ENCODE measurements at regions not wholly inside any gene's neighbourhood (a gene's known extent, or its start where the extent isn't known, plus 50 kb on each side); places are given as distances from the start of the nearest gene placed in this dataset.

- CTCF ChIA-PET: no interaction called here
- H3K9me3 Mint-ChIP-seq (ENCODE audit: low read depth): no peaks in the 10 kb centered on the region
- H3K27me3 Mint-ChIP-seq: peaks cover 45% of the 10 kb centered on the region
- DNase-seq (no peak), ATAC-seq (no peak)
- no peak overlapping the region for H3K27ac Mint-ChIP-seq
- no peak overlapping the region for H3K4me3 Mint-ChIP-seq
- peaks cover 18% of the 10 kb centered on the region for H3K4me1 Mint-ChIP-seq
- H3K36me3 Mint-ChIP-seq: no peaks in the 10 kb centered on the region
Measured at GRCh38 chr6:167697316-167697715, 129.4 kb upstream of the AFDN start.

- H3K27me3 Mint-ChIP-seq: peaks cover 45% of the 10 kb centered on the region
- no peak overlapping the region for H3K27ac Mint-ChIP-seq
Measured at GRCh38 chr6:167698540-167698939, 128.2 kb upstream of the AFDN start.

GRCh38 chr6:167699141-167699931 is 127.4 kb upstream of the AFDN start:
- peaks cover 18% of the 10 kb centered on the region for H3K4me1 Mint-ChIP-seq
- H3K27ac Mint-ChIP-seq: peak overlapping the region; percentile 86
- no peaks in the 10 kb centered on the region for H3K9me3 Mint-ChIP-seq (ENCODE audit: low read depth)
- ATAC-seq (peak; percentile 89), DNase-seq (peak; percentile 75)
- H3K27me3 Mint-ChIP-seq: peaks cover 37% of the 10 kb centered on the region
- H3K4me3 Mint-ChIP-seq: peak overlapping the region; percentile 41
- H3K36me3 Mint-ChIP-seq: no peaks in the 10 kb centered on the region
- CTCF ChIA-PET: interaction anchor here (1.2 to 1.3 kb wide), 2 partner anchors 23 to 100 kb away, joined by 3 read pairs; no protein-coding TSS in a partner anchor

More at GRCh38 chr6:167698540-167698939, 128.2 kb upstream of the AFDN start:
- H3K4me1 Mint-ChIP-seq: peaks cover 18% of the 10 kb centered on the region
- CTCF ChIA-PET: interaction anchor here (1.3 kb wide), 1 partner anchor 101 kb away, joined by 3 read pairs; no protein-coding TSS in a partner anchor
- ATAC-seq (no peak), DNase-seq (no peak)
- H3K4me3 Mint-ChIP-seq: no peak overlapping the region
- no peaks in the 10 kb centered on the region for H3K36me3 Mint-ChIP-seq
- H3K9me3 Mint-ChIP-seq (ENCODE audit: low read depth): no peaks in the 10 kb centered on the region

- Mint-ChIP-seq H3K36me3 (no peaks in the 10 kb centered on the region), H3K4me1 (peaks cover 23% of the 10 kb centered on the region), H3K9me3 (ENCODE audit: low read depth) (no peaks in the 10 kb centered on the region), H3K27me3 (peaks cover 41% of the 10 kb centered on the region), H3K4me3 (no peak overlapping the region), H3K27ac (peak overlapping the region; percentile 86)
- CTCF ChIA-PET: interaction anchor here (0.7 kb wide), 1 partner anchor 221 kb away, joined by 3 read pairs; no protein-coding TSS in a partner anchor
- DNase-seq: no peak
- no peak for ATAC-seq
Measured at GRCh38 chr6:167700199-167700598, 126.5 kb upstream of the AFDN start.

- no peak overlapping the region for H3K27ac Mint-ChIP-seq
- no peak for ATAC-seq
- CTCF ChIA-PET: interaction anchor here (0.7 kb wide), 1 partner anchor 221 kb away, joined by 3 read pairs; no protein-coding TSS in a partner anchor
- peaks cover 29% of the 10 kb centered on the region for H3K4me1 Mint-ChIP-seq
- no peaks in the 10 kb centered on the region for H3K36me3 Mint-ChIP-seq
- H3K4me3 Mint-ChIP-seq: no peak overlapping the region
- DNase-seq: no peak
- peaks cover 46% of the 10 kb centered on the region for H3K27me3 Mint-ChIP-seq
- H3K9me3 Mint-ChIP-seq (ENCODE audit: low read depth): no peaks in the 10 kb centered on the region
Measured at GRCh38 chr6:167701010-167701409, 125.7 kb upstream of the AFDN start.

- ATAC-seq: no peak
- CTCF ChIA-PET: interaction anchor here (1.1 kb wide), 1 partner anchor 9 kb away, joined by 3 read pairs; no protein-coding TSS in a partner anchor
- Mint-ChIP-seq H3K27me3 (peaks cover 48% of the 10 kb centered on the region), H3K4me3 (no peak overlapping the region), H3K9me3 (ENCODE audit: low read depth) (no peaks in the 10 kb centered on the region), H3K36me3 (no peaks in the 10 kb centered on the region), H3K27ac (no peak overlapping the region), H3K4me1 (peaks cover 36% of the 10 kb centered on the region)
- DNase-seq: no peak
Measured at GRCh38 chr6:167702241-167702827, 124.4 kb upstream of the AFDN start.

- Mint-ChIP-seq H3K27ac (no peak overlapping the region), H3K9me3 (ENCODE audit: low read depth) (no peaks in the 10 kb centered on the region), H3K36me3 (no peaks in the 10 kb centered on the region), H3K4me1 (peaks cover 36% of the 10 kb centered on the region), H3K27me3 (peaks cover 56% of the 10 kb centered on the region), H3K4me3 (no peak overlapping the region)
- no peak for DNase-seq
- ATAC-seq: no peak
- CTCF ChIA-PET: interaction anchor here (1.1 kb wide), 1 partner anchor 8 kb away, joined by 3 read pairs; no protein-coding TSS in a partner anchor
Measured at GRCh38 chr6:167703347-167703746, 123.4 kb upstream of the AFDN start.

GRCh38 chr6:167703781-167704180 is 122.9 kb upstream of the AFDN start:
- Mint-ChIP-seq H3K27me3 (peaks cover 60% of the 10 kb centered on the region), H3K4me1 (peaks cover 36% of the 10 kb centered on the region), H3K27ac (no peak overlapping the region), H3K4me3 (no peak overlapping the region), H3K36me3 (no peaks in the 10 kb centered on the region), H3K9me3 (ENCODE audit: low read depth) (no peaks in the 10 kb centered on the region)
- DNase-seq: no peak
- ATAC-seq: no peak
- CTCF ChIA-PET: no interaction called here

- Mint-ChIP-seq H3K9me3 (ENCODE audit: low read depth) (no peaks in the 10 kb centered on the region), H3K4me1 (peaks cover 31% of the 10 kb centered on the region), H3K4me3 (no peak overlapping the region), H3K36me3 (no peaks in the 10 kb centered on the region), H3K27me3 (peaks cover 66% of the 10 kb centered on the region), H3K27ac (no peak overlapping the region)
- CTCF ChIA-PET: no interaction called here
- peak; percentile 31 for DNase-seq
- ATAC-seq: no peak
Measured at GRCh38 chr6:167704396-167704901, 122.3 kb upstream of the AFDN start.

- ATAC-seq (no peak), DNase-seq (peak; percentile 26)
- Mint-ChIP-seq H3K4me1 (peaks cover 23% of the 10 kb centered on the region), H3K27ac (no peak overlapping the region), H3K4me3 (no peak overlapping the region), H3K9me3 (ENCODE audit: low read depth) (no peaks in the 10 kb centered on the region), H3K27me3 (peaks cover 67% of the 10 kb centered on the region), H3K36me3 (no peaks in the 10 kb centered on the region)
- CTCF ChIA-PET: no interaction called here
Measured at GRCh38 chr6:167705211-167705750, 121.4 kb upstream of the AFDN start.

GRCh38 chr6:167706313-167707109 is 120.2 kb upstream of the AFDN start:
- CTCF ChIA-PET: no interaction called here
- H3K4me3 Mint-ChIP-seq: peak overlapping the region; percentile 36
- ATAC-seq (peak; percentile 74), DNase-seq (peak; percentile 82)
- peaks cover 20% of the 10 kb centered on the region for H3K4me1 Mint-ChIP-seq
- H3K9me3 Mint-ChIP-seq (ENCODE audit: low read depth): no peaks in the 10 kb centered on the region
- H3K27me3 Mint-ChIP-seq: peaks cover 66% of the 10 kb centered on the region
- H3K27ac Mint-ChIP-seq: peak overlapping the region; percentile 69
- no peaks in the 10 kb centered on the region for H3K36me3 Mint-ChIP-seq

- Mint-ChIP-seq H3K4me1 (peaks cover 20% of the 10 kb centered on the region), H3K4me3 (no peak overlapping the region), H3K27ac (no peak overlapping the region), H3K36me3 (no peaks in the 10 kb centered on the region), H3K27me3 (peaks cover 66% of the 10 kb centered on the region), H3K9me3 (ENCODE audit: low read depth) (no peaks in the 10 kb centered on the region)
- ATAC-seq (no peak), DNase-seq (peak; percentile 21)
- CTCF ChIA-PET: no interaction called here
Measured at GRCh38 chr6:167707686-167708500, 118.8 kb upstream of the AFDN start.
